Liver (tissue), 7 donors: ENCODE measurements at regions not wholly inside any gene's neighbourhood (a gene's known extent, or its start where the extent isn't known, plus 50 kb on each side); places are given as distances from the start of the nearest gene placed in this dataset.

ENCODE experiments used
- DNase-seq: peaks from one replicate; pipeline ENCODE4 v3.0.0-alpha.2; 2017; ENCODE audit warnings: low spot score
- H3K27ac ChIP-seq, 2 donors: one replicate each; pipeline ENCODE4 v1.7.0; 2013; ENCODE audit warnings: inconsistent platforms in 2 of 2, low read length in 2 of 2, control low read depth in 1 of 2, low read depth in 1 of 2, mild to moderate bottlenecking in 1 of 2
- H3K27me3 ChIP-seq, 4 donors: one replicate each; pipeline versions ENCODE4 v1.6.1 to v1.7.0; 2013; ENCODE audit warnings: low read length in 3 of 4, inconsistent platforms in 1 of 4, mild to moderate bottlenecking in 1 of 4, moderate library complexity in 1 of 4; ENCODE audit not compliant: control insufficient read depth in 4 of 4, insufficient read depth in 4 of 4
- H3K36me3 ChIP-seq, 4 donors: one replicate each; pipeline versions ENCODE4 v1.6.1 to v1.7.0; 2013; ENCODE audit warnings: low read length in 3 of 4, mild to moderate bottlenecking in 3 of 4, low read depth in 1 of 4, moderate library complexity in 1 of 4; ENCODE audit not compliant: control insufficient read depth in 4 of 4, insufficient read depth in 3 of 4
- H3K4me1 ChIP-seq, 4 donors: one replicate each; pipeline versions ENCODE4 v1.6.1 to v1.7.0; 2013; ENCODE audit warnings: low read length in 3 of 4, mild to moderate bottlenecking in 3 of 4, moderate library complexity in 1 of 4; ENCODE audit not compliant: control insufficient read depth in 4 of 4, insufficient read depth in 4 of 4
- H3K4me3 ChIP-seq, 3 donors: one replicate each; pipeline versions ENCODE4 v1.6.1 to v1.7.0; 2013; ENCODE audit warnings: low read length in 3 of 3, control low read depth in 1 of 3, low read depth in 1 of 3, mild to moderate bottlenecking in 1 of 3
- H3K9ac ChIP-seq, 2 donors: one replicate each; pipeline ENCODE4 v1.7.0; 2013; ENCODE audit warnings: low read length in 2 of 2, mild to moderate bottlenecking in 2 of 2, moderate library complexity in 2 of 2, control low read depth in 1 of 2, low read depth in 1 of 2
- H3K9me3 ChIP-seq, 4 donors: one replicate each; pipeline versions ENCODE4 v1.6.1 to v1.7.0; 2013; ENCODE audit warnings: low read length in 3 of 4; ENCODE audit not compliant: control insufficient read depth in 4 of 4
- EGR1 ChIP-seq, 2 donors: IDR thresholded peaks; 2 replicates each; pipeline ENCODE4 v1.6.1; 2016 to 2018; ENCODE audit warnings: antibody characterized with exemption in 2 of 2, low read depth in 2 of 2
- FOXA1 ChIP-seq: IDR thresholded peaks from 2 replicates; pipeline ENCODE4 v1.6.1; 2016; ENCODE audit warnings: antibody characterized with exemption
- FOXA2 ChIP-seq: IDR thresholded peaks from 2 replicates; pipeline ENCODE4 v1.6.1; 2016; ENCODE audit warnings: antibody characterized with exemption
- GABPA ChIP-seq, 2 donors: IDR thresholded peaks in 1 of 2; conservative IDR thresholded peaks in 1 of 2; 2 replicates each; pipeline ENCODE4 v1.6.1; 2016; ENCODE audit warnings: antibody characterized with exemption in 2 of 2, mild to moderate bottlenecking in 1 of 2, moderate library complexity in 1 of 2
- HNF4A ChIP-seq, 2 donors: conservative IDR thresholded peaks; 2 replicates each; pipeline ENCODE4 v1.6.1; 2016; ENCODE audit warnings: antibody characterized with exemption in 2 of 2, mild to moderate bottlenecking in 2 of 2
- HNF4G ChIP-seq: IDR thresholded peaks from 2 replicates; pipeline ENCODE4 v1.6.1; 2016; ENCODE audit warnings: antibody characterized with exemption
- JUND ChIP-seq, 2 donors: IDR thresholded peaks; 2 replicates each; pipeline ENCODE4 v1.6.1; 2016; ENCODE audit warnings: antibody characterized with exemption in 2 of 2
- MAX ChIP-seq: IDR thresholded peaks from 2 replicates; pipeline ENCODE4 v1.6.1; 2016; ENCODE audit warnings: antibody characterized with exemption
- NR2F2 ChIP-seq: IDR thresholded peaks from 2 replicates; pipeline ENCODE4 v1.6.1; 2016; ENCODE audit warnings: antibody characterized with exemption
- RAD21 ChIP-seq, 2 donors: IDR thresholded peaks; 2 replicates each; pipeline ENCODE4 v1.6.1; 2016; ENCODE audit warnings: antibody characterized with exemption in 2 of 2, mild to moderate bottlenecking in 2 of 2
- REST ChIP-seq: IDR thresholded peaks from 2 replicates; pipeline ENCODE4 v1.6.1; 2016; ENCODE audit warnings: antibody characterized with exemption, mild to moderate bottlenecking
- RXRA ChIP-seq, 2 donors: IDR thresholded peaks; 2 replicates each; pipeline ENCODE4 v1.6.1; 2017 to 2018; ENCODE audit warnings: antibody characterized with exemption in 2 of 2, mild to moderate bottlenecking in 1 of 2
- SP1 ChIP-seq: IDR thresholded peaks from 2 replicates; pipeline ENCODE4 v1.6.1; 2018; ENCODE audit warnings: antibody characterized with exemption, mild to moderate bottlenecking
- YY1 ChIP-seq: IDR thresholded peaks from 2 replicates; pipeline ENCODE4 v1.6.1; 2016; ENCODE audit warnings: antibody characterized with exemption, mild to moderate bottlenecking
- WGBS: extraction: QIAGEN DNeasy Blood & Tissue Kit; methylation state at CpG from one replicate; pipeline ENCODE4 v1.1.7; 2013; 5-methylcytosine and 5-hydroxymethylcytosine counted together
- donor health status: healthy.
- donor health status: healthy.
- donor health status: healthy.
- donor health status: healthy.

- TF ChIP-seq MAX (no peak), YY1 (no peak), HNF4A (conservative IDR thresholded peaks at IDR 0.05) (no peak), GABPA (IDR thresholded peaks at IDR 0.05 in 1 of 2, conservative IDR thresholded peaks at IDR 0.05 in 1 of 2) (no peak), FOXA1 (no peak), REST (no peak), RAD21 (IDR thresholded peaks at IDR 0.05) (no peak)
- Histone ChIP-seq H3K27me3 (peaks cover 0 to 4% (median 0%) of the 10 kb centered on the region in 4 donors), H3K27ac (no peak overlapping the region), H3K9me3 (peaks cover 0 to 2% (median 0%) of the 10 kb centered on the region in 4 donors), H3K4me1 (no peaks in the 10 kb centered on the region), H3K4me3 (no peak overlapping the region), H3K9ac (no peak overlapping the region), H3K36me3 (no peaks in the 10 kb centered on the region)
- DNase-seq = no peak
- WGBS = 46% methylated on average over 4 of the region's 4 CpGs
Observed at GRCh38 chr9:95666785-95667155, 150.0 kb upstream of the PTCH1 start.

GRCh38 chr9:95666096-95666784 is 149.5 kb upstream of the PTCH1 start:
- peaks cover 0 to 2% (median 0%) of the 10 kb centered on the region in 4 donors for H3K9me3 ChIP-seq
- H3K4me1 ChIP-seq = no peaks in the 10 kb centered on the region
- no peak overlapping the region for H3K4me3 ChIP-seq
- H3K36me3 ChIP-seq = no peaks in the 10 kb centered on the region
- no peak overlapping the region for H3K27ac ChIP-seq
- no peak for TF ChIP-seq HNF4A (conservative IDR thresholded peaks at IDR 0.05)
- no peak for TF ChIP-seq MAX
- no peak for TF ChIP-seq RAD21 (IDR thresholded peaks at IDR 0.05)
- no peak for TF ChIP-seq EGR1 (IDR thresholded peaks at IDR 0.05; ENCODE audit: low read depth in 2 of 2)
- TF ChIP-seq SP1 = no peak
- no peak for TF ChIP-seq FOXA2
- no peak for TF ChIP-seq NR2F2
- no peak for TF ChIP-seq JUND (IDR thresholded peaks at IDR 0.05)
- TF ChIP-seq HNF4G = no peak
- H3K27me3 ChIP-seq = peaks cover 0 to 4% (median 0%) of the 10 kb centered on the region in 4 donors
- no peak overlapping the region for H3K9ac ChIP-seq
- 74% methylated on average over 13 of the region's 13 CpGs for WGBS
- DNase-seq = no peak

GRCh38 chr9:95653246-95653645 is 136.5 kb upstream of the PTCH1 start:
- DNase-seq = no peak
- Histone ChIP-seq H3K9me3 (no peaks in the 10 kb centered on the region), H3K4me1 (no peaks in the 10 kb centered on the region), H3K4me3 (no peak overlapping the region), H3K27me3 (no peaks in the 10 kb centered on the region), H3K9ac (no peak overlapping the region), H3K27ac (no peak overlapping the region), H3K36me3 (no peaks in the 10 kb centered on the region)
- TF ChIP-seq GABPA (IDR thresholded peaks at IDR 0.05 in 1 of 2, conservative IDR thresholded peaks at IDR 0.05 in 1 of 2) (no peak), EGR1 (IDR thresholded peaks at IDR 0.05; ENCODE audit: low read depth in 2 of 2) (no peak), RXRA (IDR thresholded peaks at IDR 0.05) (no peak), HNF4G (no peak), MAX (no peak), YY1 (no peak)
- 78% methylated on average over 2 of the region's 2 CpGs for WGBS
